ENCODE measurements at regions not wholly inside any gene's neighbourhood (a gene's known extent, or its start where the extent isn't known, plus 50 kb on each side); places are given as distances from the start of the nearest gene placed in this dataset.
A peak's percentile ranks its signal among the peaks of the same experiment; 100 is the strongest.

DNA sequence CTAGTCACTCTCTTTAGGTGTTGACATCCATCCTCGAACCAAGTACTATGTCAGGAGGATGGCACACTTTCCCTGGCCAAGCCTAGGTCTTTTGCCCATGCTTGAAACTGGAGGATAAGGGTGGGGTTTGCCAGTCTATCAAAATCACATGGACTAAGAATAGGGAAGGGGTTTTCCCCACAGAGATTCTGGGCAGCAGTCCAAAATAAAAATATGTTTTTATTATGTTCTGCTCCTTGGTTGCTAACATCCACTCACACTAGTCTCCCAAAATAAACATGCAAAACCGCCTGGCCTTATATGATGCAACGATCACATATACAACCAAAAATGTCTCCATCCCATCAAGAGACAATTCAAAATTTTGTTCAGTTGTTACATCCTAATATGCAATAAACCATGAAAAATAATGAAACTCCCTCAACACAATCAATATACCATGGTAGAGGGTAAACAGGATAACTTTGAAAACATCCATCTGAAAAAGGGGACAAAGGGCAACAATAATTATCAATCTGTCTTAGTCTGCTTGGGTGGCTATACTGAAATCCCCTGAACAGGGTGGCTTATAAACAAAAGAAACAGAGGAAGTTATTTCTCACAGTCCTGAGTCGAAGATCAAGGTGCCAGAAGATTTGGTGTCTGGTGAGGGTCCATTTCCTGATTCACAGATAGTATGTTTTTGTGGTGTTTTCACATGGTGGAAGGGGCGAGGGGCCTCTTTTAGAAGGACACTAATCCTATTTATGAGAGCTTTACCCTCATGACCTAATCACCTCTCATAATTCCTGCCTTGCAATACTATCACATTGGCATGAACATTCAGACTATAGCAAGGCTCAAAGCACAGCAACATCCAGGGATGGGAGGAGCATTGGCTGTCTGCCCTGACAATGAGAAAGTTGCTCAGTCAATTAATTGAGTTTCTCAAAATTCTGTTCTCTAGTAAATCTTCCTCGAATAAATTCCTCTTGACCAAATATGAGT is 159.3 kb downstream of the ETV1 start:
- H3K9me3 ChIP-seq, result no peaks in the 10 kb centered on the region
- H3K4me3 ChIP-seq, result no peak overlapping the region
- intact Hi-C loops (cut with DNase I), result no loop called here
- ATAC-seq (peak; percentile 63 to 98 (median 88)), DNase-seq (peak in 1 of 2 donors; percentile 12)
- TF ChIP-seq, protein P1, sequence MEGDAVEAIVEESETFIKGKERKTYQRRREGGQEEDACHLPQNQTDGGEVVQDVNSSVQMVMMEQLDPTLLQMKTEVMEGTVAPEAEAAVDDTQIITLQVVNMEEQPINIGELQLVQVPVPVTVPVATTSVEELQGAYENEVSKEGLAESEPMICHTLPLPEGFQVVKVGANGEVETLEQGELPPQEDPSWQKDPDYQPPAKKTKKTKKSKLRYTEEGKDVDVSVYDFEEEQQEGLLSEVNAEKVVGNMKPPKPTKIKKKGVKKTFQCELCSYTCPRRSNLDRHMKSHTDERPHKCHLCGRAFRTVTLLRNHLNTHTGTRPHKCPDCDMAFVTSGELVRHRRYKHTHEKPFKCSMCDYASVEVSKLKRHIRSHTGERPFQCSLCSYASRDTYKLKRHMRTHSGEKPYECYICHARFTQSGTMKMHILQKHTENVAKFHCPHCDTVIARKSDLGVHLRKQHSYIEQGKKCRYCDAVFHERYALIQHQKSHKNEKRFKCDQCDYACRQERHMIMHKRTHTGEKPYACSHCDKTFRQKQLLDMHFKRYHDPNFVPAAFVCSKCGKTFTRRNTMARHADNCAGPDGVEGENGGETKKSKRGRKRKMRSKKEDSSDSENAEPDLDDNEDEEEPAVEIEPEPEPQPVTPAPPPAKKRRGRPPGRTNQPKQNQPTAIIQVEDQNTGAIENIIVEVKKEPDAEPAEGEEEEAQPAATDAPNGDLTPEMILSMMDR (IDR thresholded peaks at IDR 0.05), result no peak
- H3K36me3 ChIP-seq, result no peaks in the 10 kb centered on the region
- H3K27ac ChIP-seq, result peak overlapping the region in 4 of 10 donors; percentile 13 to 27 (median 17)
- 19 to 29% methylated on average over 6 of the region's 6 CpGs for WGBS, 2 donors
- peaks cover 0 to 23% (median 7%) of the 10 kb centered on the region in 9 donors for H3K4me1 ChIP-seq
- no peaks in the 10 kb centered on the region for H3K27me3 ChIP-seq

- DNase-seq (no peak), ATAC-seq (no peak)
- Histone ChIP-seq H3K27ac (no peak overlapping the region), H3K9me3 (no peaks in the 10 kb centered on the region), H3K4me3 (no peak overlapping the region), H3K4me1 (peaks cover 0 to 23% (median 7%) of the 10 kb centered on the region in 9 donors), H3K36me3 (no peaks in the 10 kb centered on the region), H3K27me3 (no peaks in the 10 kb centered on the region)
- intact Hi-C loops (cut with DNase I), result no loop called here
- TF ChIP-seq, protein P1 (IDR thresholded peaks at IDR 0.05), result no peak
Measured at GRCh38 chr7:13832346-13832745, 157.1 kb downstream of the ETV1 start.

- Histone ChIP-seq H3K36me3 (no peaks in the 10 kb centered on the region), H3K4me3 (peak overlapping the region in 1 of 10 donors; percentile 15), H3K9me3 (no peaks in the 10 kb centered on the region), H3K27me3 (no peaks in the 10 kb centered on the region), H3K27ac (peak overlapping the region in 7 of 10 donors; percentile 49 to 71 (median 60)), H3K4me1 (peaks cover 0 to 23% (median 7%) of the 10 kb centered on the region in 9 donors)
- intact Hi-C loops (cut with DNase I), result no loop called here
- ATAC-seq, result peak in 6 of 8 donors; percentile 36 to 72 (median 44)
- 37 to 41% methylated on average over 6 of the region's 6 CpGs for WGBS, 2 donors
- TF ChIP-seq, protein P1 (IDR thresholded peaks at IDR 0.05), result no peak
- DNase-seq, result no peak
Measured at GRCh38 chr7:13834328-13834761, 155.1 kb downstream of the ETV1 start.

DNA sequence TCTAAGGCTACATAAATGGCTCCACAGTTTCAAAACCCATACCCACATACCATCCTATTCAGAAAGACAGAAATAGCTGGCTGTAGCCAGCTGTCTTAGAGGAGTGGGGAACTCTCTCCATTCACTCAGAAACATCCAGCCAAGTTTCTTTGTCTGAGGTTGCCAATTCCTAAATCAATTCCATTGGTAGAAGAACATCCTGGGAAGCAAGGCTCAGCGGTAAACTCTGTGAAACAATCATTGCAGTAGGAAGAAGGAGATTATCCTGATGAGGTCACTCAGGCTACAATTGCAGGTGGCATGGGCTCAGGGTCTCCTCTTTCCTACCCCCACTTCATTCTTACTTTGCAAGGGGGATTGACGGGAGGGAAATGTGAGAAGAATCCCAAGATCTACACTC is 154.0 kb downstream of the ETV1 start:
- 76 to 88% methylated on average over 2 of the region's 2 CpGs for whole genome bisulfite sequencing, 2 donors
- intact Hi-C loops (cut with DNase I), result no loop called here
- no peaks in the 10 kb centered on the region for H3K9me3 ChIP-seq
- DNase-seq (no peak), ATAC-seq (no peak)
- H3K27me3 ChIP-seq, result no peaks in the 10 kb centered on the region
- peaks cover 0 to 13% (median 1%) of the 10 kb centered on the region in 9 donors for H3K4me1 ChIP-seq
- H3K36me3 ChIP-seq, result no peaks in the 10 kb centered on the region
- H3K4me3 ChIP-seq, result no peak overlapping the region
- H3K27ac ChIP-seq, result no peak overlapping the region
- TF ChIP-seq, protein P1 (IDR thresholded peaks at IDR 0.05), result no peak

Data from heart right ventricle (tissue), 16 donors.